OCI-LY7 (cell line): ENCODE measurements at regions not wholly inside any gene's neighbourhood (a gene's known extent, or its start where the extent isn't known, plus 50 kb on each side); places are given as distances from the start of the nearest gene placed in this dataset.

Experiments
- CTCF ChIP-seq: fragments of 200-600 bp; sonication (generic); conservative IDR thresholded peaks from 2 replicates; pipeline ENCODE4 v1.5.1; 2014; ENCODE audit warnings: mild to moderate bottlenecking, antibody characterized with exemption, low read length, moderate library complexity, mixed read lengths
- EZH2phosphoT487 ChIP-seq: fragments of 200-600 bp; sonication (generic); IDR thresholded peaks from 2 replicates; pipeline ENCODE4 v1.6.1; 2018; ENCODE audit warnings: low read depth, borderline replicate concordance, mild to moderate bottlenecking, mixed run types, antibody characterized with exemption, low read length, moderate library complexity, mixed read lengths

GRCh38 chr4:173797296-173797695 is 267.3 kb upstream of the HAND2 start:
- TF ChIP-seq CTCF: no peak
- no peak for TF ChIP-seq EZH2phosphoT487
